Karpas-422 (cell line): ENCODE measurements at regions not wholly inside any gene's neighbourhood (a gene's known extent, or its start where the extent isn't known, plus 50 kb on each side); places are given as distances from the start of the nearest gene placed in this dataset.
"Not testable (repeated sequence)": the region's sequence is repeated elsewhere in the genome, so short reads cannot be mapped to it uniquely, and the experiment has no call there.

ENCODE experiments used
- DNase-seq: peaks from one replicate; pipeline ENCODE4 v3.0.0-alpha.2; 2015
- H2AFZ ChIP-seq: fragments of 200-600 bp; sonication (generic); 2 replicates; pipeline ENCODE4 v1.6.1; 2014; ENCODE audit warnings: antibody characterized with exemption, low read length, mixed read lengths
- H3K27ac ChIP-seq: fragments of 200-600 bp; sonication (generic); 2 replicates; pipeline ENCODE4 v1.5.1; 2014; ENCODE audit warnings: mild to moderate bottlenecking, low read length, moderate library complexity
- H3K27me3 ChIP-seq: fragments of 200-600 bp; sonication (generic); 2 replicates; pipeline ENCODE4 v1.6.1; 2014; ENCODE audit warnings: low read length, mixed read lengths
- H3K36me3 ChIP-seq: fragments of 200-600 bp; sonication (generic); 2 replicates; pipeline ENCODE4 v1.6.1; 2014; ENCODE audit warnings: low read length, mixed read lengths; ENCODE audit not compliant: insufficient read depth
- H3K4me1 ChIP-seq: fragments of 200-600 bp; sonication (generic); 2 replicates; pipeline ENCODE4 v1.6.1; 2014; ENCODE audit warnings: mild to moderate bottlenecking, low read length, mixed read lengths
- H3K4me2 ChIP-seq: fragments of 200-600 bp; sonication (generic); 2 replicates; pipeline ENCODE4 v1.6.1; 2014; ENCODE audit warnings: low read length, low read depth, mild to moderate bottlenecking; ENCODE audit not compliant: poor library complexity, severe bottlenecking
- H3K4me3 ChIP-seq: fragments of 200-600 bp; sonication (generic); 2 replicates; pipeline ENCODE4 v1.5.1; 2014; ENCODE audit warnings: mild to moderate bottlenecking, antibody characterized with exemption, low read length, mixed read lengths
- H3K79me2 ChIP-seq: fragments of 200-600 bp; sonication (generic); 2 replicates; pipeline ENCODE4 v1.6.1; 2014; ENCODE audit warnings: mild to moderate bottlenecking, low read length, mixed read lengths
- H3K9ac ChIP-seq: fragments of 200-600 bp; sonication (generic); 2 replicates; pipeline ENCODE4 v1.6.0; 2014; ENCODE audit warnings: low read length
- H3K9me2 ChIP-seq: fragments of 200-600 bp; sonication (generic), shearing (Covaris generic); replicated peaks from 2 replicates; pipeline ENCODE4 v1.6.0; 2014; ENCODE audit warnings: mild to moderate bottlenecking, low read length, moderate library complexity; ENCODE audit not compliant: insufficient read depth
- H3K9me3 ChIP-seq: fragments of 300-700, 200-600 bp; sonication (generic); 2 replicates; pipeline ENCODE4 v1.6.1; 2014; ENCODE audit warnings: low read length, mixed read lengths
- H4K20me1 ChIP-seq: fragments of 200-600 bp; sonication (generic); 2 replicates; pipeline ENCODE4 v1.6.1; 2014; ENCODE audit warnings: mild to moderate bottlenecking, antibody characterized with exemption, low read length, low read depth; ENCODE audit not compliant: insufficient read depth

GRCh38 chr12:90729736-90730135 is 225.2 kb downstream of the CCER1 start:
- no peaks in the 10 kb centered on the region for H3K36me3 ChIP-seq
- no peaks in the 10 kb centered on the region for H3K27me3 ChIP-seq
- no peaks in the 10 kb centered on the region for H3K9me2 ChIP-seq
- H3K4me1 ChIP-seq: no peaks in the 10 kb centered on the region
- H3K79me2 ChIP-seq: no peaks in the 10 kb centered on the region
- no peaks in the 10 kb centered on the region for H4K20me1 ChIP-seq
- no peak overlapping the region for H3K4me3 ChIP-seq
- no peak for DNase-seq
- peaks cover 3% of the 10 kb centered on the region; the same call in 1 of the 2 replicates for H3K9me3 ChIP-seq
- no peak overlapping the region for H3K4me2 ChIP-seq
- no peak overlapping the region for H3K27ac ChIP-seq
- no peak overlapping the region for H3K9ac ChIP-seq
- no peak overlapping the region for H2AFZ ChIP-seq

GRCh38 chr12:90712671-90713070 is 242.3 kb downstream of the CCER1 start:
- H3K79me2 ChIP-seq: no peaks in the 10 kb centered on the region
- no peak overlapping the region for H3K4me2 ChIP-seq
- H3K4me1 ChIP-seq: no peaks in the 10 kb centered on the region
- no peaks in the 10 kb centered on the region; the same call in 1 of the 2 replicates for H3K9me2 ChIP-seq
- H3K27ac ChIP-seq: no peak overlapping the region
- no peaks in the 10 kb centered on the region for H3K27me3 ChIP-seq
- no peak overlapping the region for H3K4me3 ChIP-seq
- no peaks in the 10 kb centered on the region for H3K36me3 ChIP-seq
- no peaks in the 10 kb centered on the region for H4K20me1 ChIP-seq
- H2AFZ ChIP-seq: no peak overlapping the region
- no peak for DNase-seq
- no peaks in the 10 kb centered on the region; the same call in 1 of the 2 replicates for H3K9me3 ChIP-seq
- H3K9ac ChIP-seq: no peak overlapping the region

GRCh38 chr12:90710711-90711110 is 244.3 kb downstream of the CCER1 start:
- H3K9me2 ChIP-seq: no peaks in the 10 kb centered on the region; the same call in 1 of the 2 replicates
- DNase-seq: no peak
- H3K9ac ChIP-seq: no peak overlapping the region
- no peaks in the 10 kb centered on the region for H3K36me3 ChIP-seq
- H3K27ac ChIP-seq: no peak overlapping the region
- H3K9me3 ChIP-seq: no peaks in the 10 kb centered on the region; the same call in 1 of the 2 replicates
- H2AFZ ChIP-seq: no peak overlapping the region
- H3K4me1 ChIP-seq: no peaks in the 10 kb centered on the region
- H3K4me2 ChIP-seq: no peak overlapping the region
- no peaks in the 10 kb centered on the region for H3K27me3 ChIP-seq
- no peaks in the 10 kb centered on the region for H3K79me2 ChIP-seq
- no peaks in the 10 kb centered on the region for H4K20me1 ChIP-seq
- no peak overlapping the region for H3K4me3 ChIP-seq

GRCh38 chr12:90706036-90706435 is 248.9 kb downstream of the CCER1 start:
- Histone ChIP-seq H3K4me2 (no peak overlapping the region), H3K27ac (no peak overlapping the region), H3K9me3 (no peaks in the 10 kb centered on the region), H3K79me2 (no peaks in the 10 kb centered on the region), H3K4me3 (no peak overlapping the region), H3K4me1 (no peaks in the 10 kb centered on the region), H4K20me1 (no peaks in the 10 kb centered on the region), H3K27me3 (no peaks in the 10 kb centered on the region), H2AFZ (no peak overlapping the region), H3K9me2 (no peaks in the 10 kb centered on the region; the same call in 1 of the 2 replicates), H3K36me3 (no peaks in the 10 kb centered on the region), H3K9ac (no peak overlapping the region)
- no peak for DNase-seq

GRCh38 chr12:90695415-90695814 is 259.6 kb downstream of the CCER1 start:
- no peaks in the 10 kb centered on the region for H3K9me3 ChIP-seq
- no peaks in the 10 kb centered on the region for H3K9me2 ChIP-seq
- no peak overlapping the region for H3K4me2 ChIP-seq
- no peak overlapping the region for H3K4me3 ChIP-seq
- no peak overlapping the region for H3K27ac ChIP-seq
- DNase-seq: no peak
- H4K20me1 ChIP-seq: no peaks in the 10 kb centered on the region
- no peaks in the 10 kb centered on the region for H3K79me2 ChIP-seq
- H3K4me1 ChIP-seq: no peaks in the 10 kb centered on the region
- no peak overlapping the region for H2AFZ ChIP-seq
- no peaks in the 10 kb centered on the region for H3K27me3 ChIP-seq
- no peak overlapping the region for H3K9ac ChIP-seq
- no peaks in the 10 kb centered on the region for H3K36me3 ChIP-seq

GRCh38 chr12:90690120-90690519 is 264.9 kb downstream of the CCER1 start:
- Histone ChIP-seq H3K4me2 (no peak overlapping the region), H3K4me1 (no peaks in the 10 kb centered on the region), H3K9ac (no peak overlapping the region), H4K20me1 (no peaks in the 10 kb centered on the region), H2AFZ (no peak overlapping the region), H3K79me2 (no peaks in the 10 kb centered on the region), H3K9me2 (no peaks in the 10 kb centered on the region), H3K27ac (no peak overlapping the region), H3K4me3 (no peak overlapping the region), H3K36me3 (no peaks in the 10 kb centered on the region), H3K9me3 (no peaks in the 10 kb centered on the region), H3K27me3 (no peaks in the 10 kb centered on the region)
- no peak for DNase-seq

GRCh38 chr12:90687682-90688081 is 267.3 kb downstream of the CCER1 start:
- H4K20me1 ChIP-seq, H3K36me3 ChIP-seq, H3K79me2 ChIP-seq, DNase-seq, H3K27me3 ChIP-seq, H3K4me1 ChIP-seq, H3K9me2 ChIP-seq, H3K27ac ChIP-seq, H3K9ac ChIP-seq, H3K4me2 ChIP-seq, H3K9me3 ChIP-seq, H2AFZ ChIP-seq, H3K4me3 ChIP-seq: not testable (repeated sequence)

- Histone ChIP-seq H3K9me3 (no peaks in the 10 kb centered on the region), H3K9ac (no peak overlapping the region), H3K4me2 (no peak overlapping the region), H3K27ac (no peak overlapping the region), H3K4me3 (no peak overlapping the region), H3K36me3 (no peaks in the 10 kb centered on the region), H4K20me1 (no peaks in the 10 kb centered on the region), H3K79me2 (no peaks in the 10 kb centered on the region), H2AFZ (no peak overlapping the region), H3K4me1 (no peaks in the 10 kb centered on the region), H3K9me2 (no peaks in the 10 kb centered on the region), H3K27me3 (no peaks in the 10 kb centered on the region)
- no peak for DNase-seq
Measured at GRCh38 chr12:90683871-90684270, 271.1 kb downstream of the CCER1 start.

- no peaks in the 10 kb centered on the region for H3K4me1 ChIP-seq
- no peak overlapping the region for H3K4me3 ChIP-seq
- H3K27ac ChIP-seq: no peak overlapping the region
- H3K36me3 ChIP-seq: no peaks in the 10 kb centered on the region
- no peaks in the 10 kb centered on the region for H3K9me3 ChIP-seq
- H2AFZ ChIP-seq: no peak overlapping the region
- no peaks in the 10 kb centered on the region for H4K20me1 ChIP-seq
- no peaks in the 10 kb centered on the region for H3K79me2 ChIP-seq
- H3K27me3 ChIP-seq: no peaks in the 10 kb centered on the region
- no peak overlapping the region for H3K9ac ChIP-seq
- H3K4me2 ChIP-seq: no peak overlapping the region
- DNase-seq: no peak
- no peaks in the 10 kb centered on the region for H3K9me2 ChIP-seq
Measured at GRCh38 chr12:90682398-90682797, 272.6 kb downstream of the CCER1 start.
